ENCODE measurements at regions not wholly inside any gene's neighbourhood (a gene's known extent, or its start where the extent isn't known, plus 50 kb on each side); places are given as distances from the start of the nearest gene placed in this dataset.

DNA sequence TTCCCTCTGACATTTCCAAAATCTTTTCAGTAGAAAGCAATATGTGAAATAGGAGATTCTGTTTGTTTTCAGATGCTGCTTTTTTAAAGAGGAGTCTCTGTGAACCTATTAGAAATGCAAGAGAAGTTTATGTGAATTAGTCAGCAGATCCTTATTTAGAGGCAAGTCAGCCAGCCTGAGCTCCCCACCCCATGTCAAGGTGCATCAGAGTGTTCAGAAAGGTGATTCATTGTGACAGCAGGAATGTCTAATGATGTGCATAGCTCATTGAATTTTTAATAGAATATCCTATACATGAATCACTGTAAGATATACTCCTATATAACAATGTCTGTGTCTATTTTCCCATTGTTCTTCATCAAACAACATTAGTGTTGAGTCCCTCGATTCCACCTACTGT is 1222.4 kb upstream of the USP15 start:
- H2BK120ac ChIP-seq (ENCODE audit: low read depth, low read length) = no peak overlapping the region
- peaks cover 4% of the 10 kb centered on the region for H3K9me3 ChIP-seq (ENCODE audit: control insufficient read depth, low read length)
- H3K14ac ChIP-seq (ENCODE audit: low read length in 2 of 2) = no peak overlapping the region
- H3K27me3 ChIP-seq (ENCODE audit: control insufficient read depth in 1 of 2, insufficient read depth in 1 of 2, low read length in 2 of 2) = no peaks in the 10 kb centered on the region
- H4K91ac ChIP-seq (ENCODE audit: low read length) = no peak overlapping the region
- no peaks in the 10 kb centered on the region for H3K79me1 ChIP-seq (replicated peaks; ENCODE audit: low read length, poor library complexity, severe bottlenecking)
- no peaks in the 10 kb centered on the region for H3K4me1 ChIP-seq (ENCODE audit: control insufficient read depth, insufficient read depth, low read depth, low read length)
- H2BK15ac ChIP-seq (ENCODE audit: low read depth, poor library complexity, severe bottlenecking) = no peak overlapping the region
- no peak for DNase-seq
- no peak overlapping the region for H3K9ac ChIP-seq (ENCODE audit: low read length)
- no peak overlapping the region for H2AK5ac ChIP-seq (ENCODE audit: low read length, severe bottlenecking)
- H3K4ac ChIP-seq (ENCODE audit: low read depth in 1 of 2, low read length in 2 of 2) = no peak overlapping the region
- no peak overlapping the region for H4K8ac ChIP-seq (ENCODE audit: low read length)
- no peaks in the 10 kb centered on the region for H3K36me3 ChIP-seq (ENCODE audit: control insufficient read depth in 1 of 2, insufficient read depth in 2 of 2, low read depth in 1 of 2, low read length in 2 of 2)
- H3K23ac ChIP-seq (ENCODE audit: low read length in 2 of 2) = no peak overlapping the region
- no peak overlapping the region for H3K18ac ChIP-seq (ENCODE audit: low read depth in 1 of 2, low read length in 2 of 2)
- no peak overlapping the region for H2AFZ ChIP-seq (ENCODE audit: low read depth, low read length)
- no peak overlapping the region for H3K27ac ChIP-seq (ENCODE audit: low read length, poor library complexity, severe bottlenecking)
- H2BK5ac ChIP-seq (ENCODE audit: low read depth, low read length, poor library complexity, severe bottlenecking) = no peak overlapping the region
- no peak overlapping the region for H3K4me3 ChIP-seq (ENCODE audit: insufficient read depth in 1 of 2, low read depth in 1 of 2, low read length in 2 of 2)
- no peak overlapping the region for H3K4me2 ChIP-seq (ENCODE audit: low read length, poor library complexity, severe bottlenecking)
- no peak overlapping the region for H2BK12ac ChIP-seq (ENCODE audit: low read length in 2 of 2)
- WGBS = 81% methylated on average over 1 of the region's 1 CpG

- Histone ChIP-seq H3K14ac (ENCODE audit: low read length in 2 of 2) (no peak overlapping the region), H4K91ac (ENCODE audit: low read length) (no peak overlapping the region), H2AFZ (ENCODE audit: low read depth, low read length) (no peak overlapping the region), H3K27ac (ENCODE audit: low read length, poor library complexity, severe bottlenecking) (no peak overlapping the region), H3K27me3 (ENCODE audit: control insufficient read depth in 1 of 2, insufficient read depth in 1 of 2, low read length in 2 of 2) (no peaks in the 10 kb centered on the region), H3K4me1 (ENCODE audit: control insufficient read depth, insufficient read depth, low read depth, low read length) (no peaks in the 10 kb centered on the region), H3K9ac (ENCODE audit: low read length) (no peak overlapping the region), H2BK15ac (ENCODE audit: low read depth, poor library complexity, severe bottlenecking) (no peak overlapping the region), H2AK5ac (ENCODE audit: low read length, severe bottlenecking) (no peak overlapping the region), H4K8ac (ENCODE audit: low read length) (no peak overlapping the region), H2BK120ac (ENCODE audit: low read depth, low read length) (no peak overlapping the region), H3K79me1 (replicated peaks; ENCODE audit: low read length, poor library complexity, severe bottlenecking) (no peaks in the 10 kb centered on the region), H2BK5ac (ENCODE audit: low read depth, low read length, poor library complexity, severe bottlenecking) (no peak overlapping the region), H2BK12ac (ENCODE audit: low read length in 2 of 2) (no peak overlapping the region), H3K36me3 (ENCODE audit: control insufficient read depth in 1 of 2, insufficient read depth in 2 of 2, low read depth in 1 of 2, low read length in 2 of 2) (no peaks in the 10 kb centered on the region), H3K4ac (ENCODE audit: low read depth in 1 of 2, low read length in 2 of 2) (no peak overlapping the region), H3K4me3 (ENCODE audit: insufficient read depth in 1 of 2, low read depth in 1 of 2, low read length in 2 of 2) (no peak overlapping the region), H3K9me3 (ENCODE audit: control insufficient read depth, low read length) (peaks cover 4% of the 10 kb centered on the region), H3K4me2 (ENCODE audit: low read length, poor library complexity, severe bottlenecking) (no peak overlapping the region), H3K23ac (ENCODE audit: low read length in 2 of 2) (no peak overlapping the region), H3K18ac (ENCODE audit: low read depth in 1 of 2, low read length in 2 of 2) (no peak overlapping the region)
- DNase-seq = no peak
- WGBS = 83% methylated on average over 3 of the region's 3 CpGs
Observed at GRCh38 chr12:61043838-61044237, 1216.4 kb upstream of the USP15 start.

- Histone ChIP-seq H4K8ac (ENCODE audit: low read length) (no peak overlapping the region), H3K9me3 (ENCODE audit: control insufficient read depth, low read length) (peaks cover 4% of the 10 kb centered on the region), H2BK12ac (ENCODE audit: low read length in 2 of 2) (no peak overlapping the region), H3K9ac (ENCODE audit: low read length) (no peak overlapping the region), H2BK120ac (ENCODE audit: low read depth, low read length) (no peak overlapping the region), H3K36me3 (ENCODE audit: control insufficient read depth in 1 of 2, insufficient read depth in 2 of 2, low read depth in 1 of 2, low read length in 2 of 2) (no peaks in the 10 kb centered on the region), H3K14ac (ENCODE audit: low read length in 2 of 2) (no peak overlapping the region), H3K4me3 (ENCODE audit: insufficient read depth in 1 of 2, low read depth in 1 of 2, low read length in 2 of 2) (no peak overlapping the region), H3K4me2 (ENCODE audit: low read length, poor library complexity, severe bottlenecking) (no peak overlapping the region), H3K27me3 (ENCODE audit: control insufficient read depth in 1 of 2, insufficient read depth in 1 of 2, low read length in 2 of 2) (no peaks in the 10 kb centered on the region), H2AFZ (ENCODE audit: low read depth, low read length) (no peak overlapping the region), H3K18ac (ENCODE audit: low read depth in 1 of 2, low read length in 2 of 2) (no peak overlapping the region), H4K91ac (ENCODE audit: low read length) (no peak overlapping the region), H2BK5ac (ENCODE audit: low read depth, low read length, poor library complexity, severe bottlenecking) (no peak overlapping the region), H2AK5ac (ENCODE audit: low read length, severe bottlenecking) (no peak overlapping the region), H3K27ac (ENCODE audit: low read length, poor library complexity, severe bottlenecking) (no peak overlapping the region), H3K4ac (ENCODE audit: low read depth in 1 of 2, low read length in 2 of 2) (no peak overlapping the region), H3K79me1 (replicated peaks; ENCODE audit: low read length, poor library complexity, severe bottlenecking) (no peaks in the 10 kb centered on the region), H3K4me1 (ENCODE audit: control insufficient read depth, insufficient read depth, low read depth, low read length) (no peaks in the 10 kb centered on the region), H3K23ac (ENCODE audit: low read length in 2 of 2) (no peak overlapping the region), H2BK15ac (ENCODE audit: low read depth, poor library complexity, severe bottlenecking) (no peak overlapping the region)
- no CpG with 5 or more reads among the region's 3 CpGs for WGBS
- DNase-seq = no peak
Observed at GRCh38 chr12:61044766-61045165, 1215.4 kb upstream of the USP15 start.

DNA sequence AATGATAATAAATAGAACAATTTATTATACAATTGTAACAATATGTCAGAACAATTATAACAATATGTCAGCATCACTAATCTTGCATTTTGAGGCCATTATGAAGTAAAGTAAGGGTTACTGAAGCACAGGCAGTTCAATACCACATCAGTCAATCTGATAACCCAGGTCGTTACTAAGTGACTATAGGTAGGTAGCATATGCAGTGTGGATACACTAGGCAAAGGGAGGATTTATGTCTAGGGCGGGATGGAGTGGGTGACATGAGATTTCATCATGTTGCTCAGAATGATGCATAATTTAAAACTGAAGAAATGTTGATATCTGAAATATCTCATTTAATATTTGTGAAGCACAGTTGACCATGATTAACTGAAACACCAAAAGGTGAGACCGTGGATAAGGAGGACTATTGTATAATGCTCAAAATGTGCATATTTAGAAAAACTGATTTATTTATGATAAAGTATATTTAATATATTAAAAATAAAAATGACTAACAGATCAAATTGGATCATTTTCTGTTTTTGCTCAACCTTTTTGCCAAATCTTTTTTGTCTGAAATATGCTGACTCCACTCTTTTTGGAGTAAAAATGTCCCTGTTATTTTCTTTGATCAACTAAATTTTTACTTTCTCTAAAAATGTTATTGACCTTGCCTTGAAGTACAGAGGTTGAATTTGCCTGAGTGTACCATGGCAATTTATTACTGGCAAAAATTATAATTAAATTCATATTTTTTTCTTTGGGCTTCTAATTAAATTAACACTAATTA is 1189.4 kb upstream of the USP15 start:
- no peaks in the 10 kb centered on the region for H3K4me1 ChIP-seq (ENCODE audit: control insufficient read depth, insufficient read depth, low read depth, low read length)
- H3K18ac ChIP-seq (ENCODE audit: low read depth in 1 of 2, low read length in 2 of 2) = no peak overlapping the region
- 54% methylated on average over 2 of the region's 3 CpGs for WGBS
- no peaks in the 10 kb centered on the region for H3K27me3 ChIP-seq (ENCODE audit: control insufficient read depth in 1 of 2, insufficient read depth in 1 of 2, low read length in 2 of 2)
- no peaks in the 10 kb centered on the region for H3K79me1 ChIP-seq (replicated peaks; ENCODE audit: low read length, poor library complexity, severe bottlenecking)
- H3K4ac ChIP-seq (ENCODE audit: low read depth in 1 of 2, low read length in 2 of 2) = no peak overlapping the region
- no peak overlapping the region for H3K23ac ChIP-seq (ENCODE audit: low read length in 2 of 2)
- no peak overlapping the region for H3K4me2 ChIP-seq (ENCODE audit: low read length, poor library complexity, severe bottlenecking)
- no peak overlapping the region for H2AFZ ChIP-seq (ENCODE audit: low read depth, low read length)
- H2BK120ac ChIP-seq (ENCODE audit: low read depth, low read length) = no peak overlapping the region
- H3K14ac ChIP-seq (ENCODE audit: low read length in 2 of 2) = no peak overlapping the region
- H2AK5ac ChIP-seq (ENCODE audit: low read length, severe bottlenecking) = no peak overlapping the region
- no peak overlapping the region for H2BK12ac ChIP-seq (ENCODE audit: low read length in 2 of 2)
- H3K9ac ChIP-seq (ENCODE audit: low read length) = no peak overlapping the region
- H3K27ac ChIP-seq (ENCODE audit: low read length, poor library complexity, severe bottlenecking) = no peak overlapping the region
- DNase-seq = no peak
- no peak overlapping the region for H2BK5ac ChIP-seq (ENCODE audit: low read depth, low read length, poor library complexity, severe bottlenecking)
- no peak overlapping the region for H3K4me3 ChIP-seq (ENCODE audit: insufficient read depth in 1 of 2, low read depth in 1 of 2, low read length in 2 of 2)
- H2BK15ac ChIP-seq (ENCODE audit: low read depth, poor library complexity, severe bottlenecking) = no peak overlapping the region
- no peak overlapping the region for H4K8ac ChIP-seq (ENCODE audit: low read length)
- H3K36me3 ChIP-seq (ENCODE audit: control insufficient read depth in 1 of 2, insufficient read depth in 2 of 2, low read depth in 1 of 2, low read length in 2 of 2) = no peaks in the 10 kb centered on the region
- H3K9me3 ChIP-seq (ENCODE audit: control insufficient read depth, low read length) = peaks cover 8% of the 10 kb centered on the region
- H4K91ac ChIP-seq (ENCODE audit: low read length) = no peak overlapping the region

Measured in mesenchymal stem cell (in vitro differentiated cells and primary cell).